ENCODE measurements at regions not wholly inside any gene's neighbourhood (a gene's known extent, or its start where the extent isn't known, plus 50 kb on each side); places are given as distances from the start of the nearest gene placed in this dataset.

DNA sequence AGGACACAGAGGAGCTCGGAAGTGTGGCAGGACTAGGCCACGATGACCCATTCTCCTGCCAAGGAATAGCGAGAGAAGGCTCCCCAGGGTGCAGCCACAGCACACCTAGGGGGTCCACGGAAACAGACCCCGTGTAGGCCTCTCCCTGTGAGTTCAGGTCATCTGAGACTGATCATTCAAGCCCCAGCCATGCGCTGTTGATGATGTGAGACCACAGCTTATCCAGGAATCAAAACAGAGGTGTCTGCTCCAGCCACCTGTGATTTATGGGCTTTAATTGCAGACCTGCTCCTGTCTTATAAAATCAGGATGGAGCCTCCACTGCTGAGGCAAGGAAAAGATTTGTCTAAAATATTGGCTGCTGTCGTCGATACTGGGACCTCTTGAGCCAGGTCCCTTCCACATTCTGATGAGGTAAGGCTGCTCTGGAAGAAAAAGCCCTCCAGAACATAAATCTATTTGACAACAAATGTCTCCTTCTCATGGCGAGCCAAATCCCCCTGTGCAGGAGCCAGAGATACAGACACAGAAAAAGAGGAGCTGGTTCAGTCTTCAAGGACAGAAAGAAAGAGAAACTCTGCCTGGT lies 186.7 kb downstream of the TJP1 start:
- no peak for DNase-seq (ENCODE audit: low spot score)
- TF ChIP-seq, protein P1, sequence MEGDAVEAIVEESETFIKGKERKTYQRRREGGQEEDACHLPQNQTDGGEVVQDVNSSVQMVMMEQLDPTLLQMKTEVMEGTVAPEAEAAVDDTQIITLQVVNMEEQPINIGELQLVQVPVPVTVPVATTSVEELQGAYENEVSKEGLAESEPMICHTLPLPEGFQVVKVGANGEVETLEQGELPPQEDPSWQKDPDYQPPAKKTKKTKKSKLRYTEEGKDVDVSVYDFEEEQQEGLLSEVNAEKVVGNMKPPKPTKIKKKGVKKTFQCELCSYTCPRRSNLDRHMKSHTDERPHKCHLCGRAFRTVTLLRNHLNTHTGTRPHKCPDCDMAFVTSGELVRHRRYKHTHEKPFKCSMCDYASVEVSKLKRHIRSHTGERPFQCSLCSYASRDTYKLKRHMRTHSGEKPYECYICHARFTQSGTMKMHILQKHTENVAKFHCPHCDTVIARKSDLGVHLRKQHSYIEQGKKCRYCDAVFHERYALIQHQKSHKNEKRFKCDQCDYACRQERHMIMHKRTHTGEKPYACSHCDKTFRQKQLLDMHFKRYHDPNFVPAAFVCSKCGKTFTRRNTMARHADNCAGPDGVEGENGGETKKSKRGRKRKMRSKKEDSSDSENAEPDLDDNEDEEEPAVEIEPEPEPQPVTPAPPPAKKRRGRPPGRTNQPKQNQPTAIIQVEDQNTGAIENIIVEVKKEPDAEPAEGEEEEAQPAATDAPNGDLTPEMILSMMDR (IDR thresholded peaks at IDR 0.05) = no peak

DNA sequence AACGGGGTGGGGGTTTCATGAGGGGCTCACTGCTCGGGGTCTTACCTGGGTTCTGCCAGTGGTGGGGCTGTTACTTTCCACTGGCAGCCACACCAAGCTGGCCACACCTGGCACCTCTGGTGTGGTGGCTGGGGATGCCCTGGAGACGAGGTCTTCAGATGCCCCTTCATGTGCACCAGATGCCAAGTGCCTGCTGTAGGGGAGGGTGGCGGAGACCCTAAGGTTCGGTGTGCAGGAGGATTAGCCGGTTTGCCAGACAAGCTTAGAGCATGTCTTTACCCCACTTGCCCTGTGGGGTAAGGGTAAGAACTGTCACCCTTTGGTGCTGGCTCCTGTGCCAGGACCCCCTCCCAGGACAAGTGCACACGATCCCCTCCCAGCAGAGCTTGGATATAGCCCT lies 188.3 kb downstream of the TJP1 start:
- DNase-seq (ENCODE audit: low spot score) = no peak
- TF ChIP-seq, protein P1 (IDR thresholded peaks at IDR 0.05) = no peak
- ATAC-seq (ENCODE audit: low FRiP score) = no peak

More for the DNA sequence above, 186.7 kb downstream of the TJP1 start:
- ATAC-seq (ENCODE audit: low FRiP score) = no peak

DNA sequence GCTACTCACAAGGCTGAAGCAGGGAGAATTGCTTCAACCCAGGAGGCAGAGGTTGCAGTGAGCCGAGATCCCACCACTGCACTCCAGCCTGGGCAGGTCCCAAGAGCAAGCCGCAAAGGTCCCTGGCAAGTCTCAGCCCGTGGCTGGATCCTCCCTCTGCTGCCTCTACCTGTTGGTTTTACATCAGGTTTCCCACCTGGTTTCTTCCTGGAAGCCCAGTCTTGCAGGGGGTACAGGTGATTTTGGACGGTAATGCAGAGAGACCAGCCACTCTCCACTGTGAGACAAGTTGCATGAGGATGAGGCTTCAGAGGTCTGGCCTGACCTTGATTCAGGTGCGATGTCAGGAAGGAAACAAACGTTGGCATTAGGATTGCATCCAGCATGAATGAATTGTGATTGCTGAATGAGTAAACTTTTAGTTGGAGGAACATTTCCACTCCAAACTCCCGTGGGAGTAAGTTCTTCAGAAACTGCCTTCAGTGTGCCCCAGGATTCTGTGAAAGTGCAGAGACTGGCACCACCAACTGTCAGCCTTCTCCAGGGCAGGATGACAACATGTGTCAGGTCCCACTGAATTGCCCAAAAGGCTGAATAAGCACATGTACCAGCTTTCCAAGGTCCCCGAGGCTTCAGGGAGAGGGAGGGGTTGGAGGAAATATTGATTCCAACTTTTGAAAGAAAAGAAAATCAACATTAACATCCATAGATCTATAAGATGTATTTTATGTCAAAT lies 189.4 kb downstream of the TJP1 start:
- DNase-seq (ENCODE audit: low spot score) (no peak), ATAC-seq (ENCODE audit: low FRiP score) (no peak)
- TF ChIP-seq, protein P1 (IDR thresholded peaks at IDR 0.05) = no peak

DNA sequence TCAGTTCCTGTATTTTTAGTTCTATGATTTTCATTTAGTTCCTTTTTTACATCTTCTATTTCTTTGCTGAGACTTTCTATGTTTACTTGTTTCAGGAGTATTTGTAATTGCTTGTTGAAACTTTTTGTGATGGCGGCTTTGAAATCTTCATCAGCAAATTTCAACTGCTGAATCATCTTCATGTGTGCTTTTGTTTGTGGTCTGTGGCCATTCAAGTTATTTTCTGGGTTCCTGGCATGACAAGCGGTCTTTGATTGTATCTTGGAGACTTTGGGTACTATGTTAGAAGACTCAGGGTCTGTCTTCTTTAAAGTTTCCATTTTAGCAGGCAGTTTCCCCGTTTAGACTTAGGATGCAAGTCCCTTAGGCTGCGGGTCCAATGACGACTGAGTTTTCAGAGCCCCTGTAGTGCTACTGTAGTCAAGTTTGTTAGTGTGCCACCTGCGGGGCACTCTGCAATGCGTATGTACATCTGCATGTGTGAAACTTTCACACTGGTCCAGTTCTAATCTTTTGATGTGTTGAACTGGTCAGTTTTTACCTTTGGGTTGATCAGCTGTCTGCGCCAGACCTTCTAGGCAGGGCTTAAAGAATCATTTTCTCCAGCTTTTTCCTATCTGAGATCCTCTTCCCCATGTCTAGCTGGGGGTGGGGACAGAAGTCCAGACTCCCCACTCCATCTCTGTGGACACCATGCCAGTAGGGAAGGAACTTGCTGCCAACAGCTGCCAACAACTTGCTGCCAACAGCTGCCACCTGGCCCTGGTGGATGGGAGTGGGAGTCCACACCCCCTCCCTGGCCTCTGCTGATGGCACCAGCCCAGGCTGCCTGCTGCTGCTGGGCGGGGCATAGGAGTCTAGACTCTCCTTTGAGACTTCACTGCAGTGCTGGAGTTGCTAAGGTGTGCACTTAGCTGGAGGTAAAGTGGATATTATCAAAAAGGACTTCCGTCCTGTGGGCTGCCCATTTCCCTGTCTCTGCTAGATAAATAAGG lies 190.9 kb downstream of the TJP1 start:
- TF ChIP-seq, protein P1 (IDR thresholded peaks at IDR 0.05) = no peak
- ATAC-seq (ENCODE audit: low FRiP score) (no peak), DNase-seq (ENCODE audit: low spot score) (no peak)

DNA sequence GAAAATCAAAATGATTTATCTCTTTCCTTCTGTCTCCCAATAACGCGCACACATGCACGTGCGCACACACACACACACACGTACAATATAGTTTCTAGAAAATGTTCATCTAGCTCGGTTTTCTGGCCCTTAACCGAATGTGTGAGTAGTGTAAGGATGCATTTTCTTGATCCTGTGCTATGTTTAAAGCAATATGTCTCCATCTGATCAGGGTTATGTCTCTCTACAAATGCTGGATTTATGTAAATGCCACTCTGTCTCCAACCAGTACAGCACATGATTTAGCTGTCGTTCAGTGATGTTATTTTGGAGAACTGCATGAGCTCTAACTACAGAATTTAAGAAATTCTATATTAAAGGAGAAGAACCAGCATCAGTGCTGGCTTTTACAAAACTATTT lies 198.0 kb downstream of the TJP1 start:
- ATAC-seq (ENCODE audit: low FRiP score) = no peak
- DNase-seq (ENCODE audit: low spot score) = no peak
- TF ChIP-seq, protein P1 (IDR thresholded peaks at IDR 0.05) = no peak

DNA sequence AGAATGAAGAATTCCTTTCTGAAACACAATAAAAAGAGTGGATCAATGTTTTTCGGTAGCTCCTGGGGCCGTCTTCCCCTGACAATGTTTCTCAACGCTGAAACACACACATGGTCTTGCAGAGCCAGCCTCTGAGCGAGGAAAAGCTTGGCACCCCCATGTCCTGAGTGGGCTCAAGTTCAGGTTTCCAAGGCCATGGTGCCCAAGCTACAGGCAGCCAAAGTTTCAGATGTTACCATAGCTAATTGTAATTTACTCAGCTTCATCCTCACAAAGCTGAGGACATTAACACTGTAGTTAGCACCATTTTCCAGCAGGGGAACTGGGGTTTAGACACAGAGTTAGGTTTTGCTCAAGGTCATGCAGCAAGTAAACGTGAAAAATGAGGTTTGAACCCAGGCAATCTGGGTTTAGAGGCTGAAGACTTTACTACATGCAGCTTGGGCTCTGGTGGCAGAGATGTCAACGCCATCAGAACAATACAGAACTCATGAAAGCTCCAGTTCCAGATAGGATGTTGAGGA lies 199.1 kb downstream of the TJP1 start:
- ATAC-seq (ENCODE audit: low FRiP score) = no peak
- TF ChIP-seq, protein P1 (IDR thresholded peaks at IDR 0.05) = no peak
- DNase-seq (ENCODE audit: low spot score) = no peak
